Activated T-helper 2 cell treated with anti-CD3 and anti-CD28 coated beads, Interferon-gamma antibody, Interleukin-2, Interleukin-4, amounts not matched to agents 10 μg/mL and 5 μg/mL and 100 μg/mL, durations not matched to agents 14 hours and 24 hours and 36 hours (primary cell): ENCODE measurements at regions not wholly inside any gene's neighbourhood (a gene's known extent, or its start where the extent isn't known, plus 50 kb on each side); places are given as distances from the start of the nearest gene placed in this dataset.

Experiments
- DNase-seq: peaks from one replicate; pipeline ENCODE4 v3.0.0; 2021; ENCODE audit warnings: low spot score
- H3K27ac Mint-ChIP-seq: one replicate; pipeline ENCODE4 v1.8.0; 2021; ENCODE audit warnings: mixed read lengths
- H3K27me3 Mint-ChIP-seq: one replicate; pipeline ENCODE4 v1.8.0; 2021; ENCODE audit warnings: low read depth, mixed read lengths
- H3K36me3 Mint-ChIP-seq: one replicate; pipeline ENCODE4 v1.8.0; 2021; ENCODE audit warnings: low read depth, mixed read lengths
- H3K4me1 Mint-ChIP-seq: one replicate; pipeline ENCODE4 v1.8.0; 2021; ENCODE audit warnings: low read depth, mixed read lengths
- H3K4me3 Mint-ChIP-seq: one replicate; pipeline ENCODE4 v1.8.0; 2021; ENCODE audit warnings: low read depth, mild to moderate bottlenecking, moderate library complexity, mixed read lengths
- H3K9me3 Mint-ChIP-seq: one replicate; pipeline ENCODE4 v1.8.0; 2021; ENCODE audit warnings: mixed read lengths
- intact Hi-C: fragments of 100-400 bp; cut with micrococcal nuclease; formaldehyde crosslinking; loops from one replicate; pipeline ENCODE4 v1.15.1; 2023

DNA sequence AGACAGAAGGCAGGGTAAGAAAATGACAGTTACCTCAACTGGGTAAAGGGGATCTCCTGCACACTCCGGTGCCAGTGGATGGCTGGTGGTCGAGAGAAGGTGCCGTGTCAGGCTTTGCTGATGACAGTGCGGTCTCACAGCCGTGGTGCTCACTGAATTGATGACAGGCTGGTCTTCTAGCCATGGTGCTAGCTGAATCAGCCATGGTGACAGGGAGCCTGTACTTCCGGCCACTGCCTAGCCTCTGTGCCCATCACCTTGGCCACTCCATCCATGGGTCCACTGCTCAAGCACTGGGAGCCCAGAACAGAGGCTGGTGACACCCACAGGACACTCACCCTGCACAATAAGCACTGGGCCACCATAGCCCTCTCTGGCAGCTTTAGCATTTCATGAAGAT, 315.9 kb downstream of the FBXO15 start:
- no peak overlapping the region for H3K4me3 Mint-ChIP-seq
- DNase-seq = no peak
- no peaks in the 10 kb centered on the region for H3K4me1 Mint-ChIP-seq
- H3K36me3 Mint-ChIP-seq = no peaks in the 10 kb centered on the region
- no peak overlapping the region for H3K27ac Mint-ChIP-seq
- intact Hi-C loops = no loop called here
- H3K27me3 Mint-ChIP-seq = no peaks in the 10 kb centered on the region
- H3K9me3 Mint-ChIP-seq = no peaks in the 10 kb centered on the region

DNA sequence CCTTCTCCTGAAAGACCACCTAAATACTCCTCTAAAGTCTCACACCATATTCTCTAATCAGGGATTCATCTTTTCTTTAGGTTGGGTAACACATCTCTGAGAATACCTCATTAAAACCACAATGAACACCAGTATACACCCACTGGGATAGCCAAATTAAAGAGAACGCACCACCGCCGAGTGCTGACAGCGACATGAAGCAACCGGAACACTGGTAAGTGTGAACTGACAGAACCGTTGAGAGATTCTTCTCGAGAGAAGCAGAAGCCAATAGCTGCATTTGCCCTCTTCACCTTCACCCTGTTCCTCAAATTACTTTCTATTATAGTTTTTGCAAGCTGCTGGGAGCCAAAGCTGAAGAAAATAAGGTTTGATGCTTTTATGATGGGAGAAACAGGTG, 318.5 kb downstream of the FBXO15 start:
- Mint-ChIP-seq H3K27ac (no peak overlapping the region), H3K4me1 (no peaks in the 10 kb centered on the region), H3K36me3 (no peaks in the 10 kb centered on the region), H3K27me3 (no peaks in the 10 kb centered on the region), H3K4me3 (no peak overlapping the region), H3K9me3 (no peaks in the 10 kb centered on the region)
- intact Hi-C loops = no loop called here
- no peak for DNase-seq

DNA sequence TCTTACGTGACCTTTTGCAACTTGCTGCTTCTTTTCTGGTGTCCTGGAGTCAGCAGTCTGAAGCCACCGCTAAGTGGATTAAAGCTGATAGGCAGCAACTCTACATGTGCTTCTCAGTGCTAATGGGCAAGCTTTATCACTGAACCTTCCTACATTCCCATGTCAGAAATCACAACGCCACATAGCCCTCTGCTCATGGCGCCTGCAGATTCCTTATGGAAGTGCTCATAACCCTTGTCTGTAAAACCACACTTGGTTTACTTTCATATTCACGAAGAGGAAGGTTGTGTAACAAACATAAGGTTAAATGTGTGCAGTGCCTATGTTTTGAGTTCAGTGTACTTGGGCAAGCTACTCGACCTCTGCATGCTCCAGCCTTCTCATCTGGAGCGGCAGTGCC, 319.8 kb downstream of the FBXO15 start:
- Mint-ChIP-seq H3K36me3 (no peaks in the 10 kb centered on the region), H3K27ac (no peak overlapping the region), H3K27me3 (no peaks in the 10 kb centered on the region), H3K4me1 (no peaks in the 10 kb centered on the region), H3K9me3 (no peaks in the 10 kb centered on the region), H3K4me3 (no peak overlapping the region)
- no peak for DNase-seq
- intact Hi-C loops = no loop called here

DNA sequence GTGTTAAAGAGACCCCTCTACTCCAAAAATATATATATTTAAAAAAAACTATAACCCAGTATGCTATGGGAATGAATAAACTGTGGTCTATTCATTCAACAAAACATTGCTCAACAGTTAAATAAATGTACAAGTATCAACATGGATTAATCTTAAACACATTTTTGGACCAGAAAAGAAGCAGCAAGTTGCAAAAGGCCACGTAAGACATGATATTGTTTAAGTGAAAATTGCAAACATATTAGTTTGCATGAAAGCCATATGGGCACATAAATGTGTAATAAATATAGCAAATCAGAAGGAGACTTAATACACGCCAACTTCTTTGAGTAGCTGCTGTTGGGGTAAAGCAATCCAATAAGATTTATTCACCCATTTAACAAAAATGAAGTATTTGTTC, 321.5 kb downstream of the FBXO15 start:
- Mint-ChIP-seq H3K27ac (no peak overlapping the region), H3K9me3 (no peaks in the 10 kb centered on the region), H3K4me1 (no peaks in the 10 kb centered on the region), H3K36me3 (no peaks in the 10 kb centered on the region), H3K4me3 (no peak overlapping the region), H3K27me3 (no peaks in the 10 kb centered on the region)
- intact Hi-C loops = no loop called here
- no peak for DNase-seq

DNA sequence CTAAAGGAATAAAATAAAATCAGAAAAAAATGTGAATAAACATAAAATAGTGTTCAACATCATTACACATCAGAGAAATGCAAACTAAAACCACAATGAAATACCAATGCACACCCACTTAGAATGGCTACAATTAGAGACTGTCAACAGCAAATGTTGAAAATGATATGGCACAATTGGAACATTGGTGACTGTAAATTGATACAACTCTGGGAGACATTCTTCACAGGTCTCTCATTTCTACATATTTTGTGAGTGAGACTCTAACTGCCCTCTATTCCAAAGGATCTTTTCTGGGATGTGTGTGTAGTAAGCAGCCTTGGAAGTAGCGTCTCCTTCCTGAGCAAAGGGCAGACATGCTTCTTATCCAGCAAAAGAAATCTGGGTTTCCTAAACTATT, 323.0 kb downstream of the FBXO15 start:
- no peak for DNase-seq
- Mint-ChIP-seq H3K4me1 (no peaks in the 10 kb centered on the region), H3K27me3 (no peaks in the 10 kb centered on the region), H3K9me3 (no peaks in the 10 kb centered on the region), H3K4me3 (no peak overlapping the region), H3K36me3 (no peaks in the 10 kb centered on the region), H3K27ac (no peak overlapping the region)
- intact Hi-C loops = no loop called here

DNA sequence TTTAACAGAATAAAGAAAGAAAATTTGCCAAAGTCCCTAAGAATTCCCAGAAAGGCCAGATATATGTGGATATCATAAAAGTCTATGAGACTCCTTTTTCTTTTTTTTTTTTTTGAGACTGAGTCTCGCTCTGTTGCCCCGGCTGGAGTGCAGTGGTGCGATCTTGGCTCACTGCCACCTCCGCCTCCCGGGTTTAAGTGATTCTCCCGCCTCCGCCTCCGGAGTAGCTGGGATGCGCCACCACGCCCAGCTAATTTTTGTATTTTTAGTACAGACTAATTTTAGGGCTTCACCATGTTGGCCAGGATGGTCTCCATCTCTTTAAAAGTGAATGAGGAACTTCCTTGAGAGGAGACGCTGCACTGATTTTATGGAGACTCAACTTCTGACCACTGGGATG, 335.2 kb downstream of the FBXO15 start:
- no peak overlapping the region for H3K27ac Mint-ChIP-seq
- intact Hi-C loops = no loop called here
- no peaks in the 10 kb centered on the region for H3K9me3 Mint-ChIP-seq
- no peaks in the 10 kb centered on the region for H3K36me3 Mint-ChIP-seq
- no peak for DNase-seq
- H3K4me3 Mint-ChIP-seq = no peak overlapping the region
- no peaks in the 10 kb centered on the region for H3K27me3 Mint-ChIP-seq
- H3K4me1 Mint-ChIP-seq = no peaks in the 10 kb centered on the region

DNA sequence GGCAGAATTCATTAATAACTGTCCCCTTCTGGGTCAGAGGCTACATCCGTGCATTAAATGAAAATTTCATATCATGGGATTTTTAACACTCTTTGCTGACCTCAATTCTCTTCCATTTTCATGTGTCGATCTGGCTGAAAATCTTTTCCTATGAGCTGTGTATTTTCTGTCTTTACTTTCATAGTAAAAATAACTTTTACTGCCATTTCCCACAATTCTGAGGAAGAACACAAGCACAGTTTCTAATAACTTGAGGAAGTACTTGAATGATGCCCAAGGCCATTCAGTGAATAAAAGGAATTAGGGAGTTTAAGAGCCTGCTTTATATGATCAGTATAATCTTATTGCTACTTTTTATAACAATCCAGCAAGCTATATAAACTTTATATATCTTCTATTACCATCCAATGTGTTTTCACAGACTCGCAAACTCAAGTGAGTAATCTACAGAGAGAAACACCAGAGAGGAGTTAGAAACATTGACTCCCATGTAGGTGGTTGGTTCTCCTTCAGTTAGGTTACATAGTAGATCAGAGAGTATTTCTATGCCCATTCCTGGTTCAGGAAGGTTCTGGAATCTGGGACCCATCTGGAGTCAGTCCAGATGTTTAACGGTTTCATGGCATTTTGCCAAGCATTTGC, 340.0 kb downstream of the FBXO15 start:
- Mint-ChIP-seq H3K4me3 (no peak overlapping the region), H3K36me3 (no peaks in the 10 kb centered on the region), H3K27ac (no peak overlapping the region), H3K4me1 (no peaks in the 10 kb centered on the region), H3K9me3 (no peaks in the 10 kb centered on the region), H3K27me3 (no peaks in the 10 kb centered on the region)
- intact Hi-C loops = no loop called here
- no peak for DNase-seq

DNA sequence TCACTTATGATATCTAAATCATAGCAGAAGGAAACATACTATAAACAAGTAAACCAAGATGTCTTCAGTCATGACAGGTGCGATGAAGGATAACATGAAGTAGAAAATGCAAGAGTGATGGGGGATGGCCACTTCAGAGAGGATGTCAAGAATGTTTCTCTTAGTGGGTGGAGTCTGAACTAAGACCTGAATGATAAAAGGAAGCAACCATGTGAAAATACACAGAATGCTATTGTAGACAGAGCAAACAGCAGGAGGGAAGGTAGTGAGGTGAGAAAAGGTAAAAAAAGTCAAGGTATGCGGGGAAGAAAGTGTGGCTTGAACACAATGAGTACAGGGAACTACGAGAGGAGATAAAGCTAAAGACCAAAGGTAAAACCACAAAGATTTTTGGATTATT, 341.6 kb downstream of the FBXO15 start:
- intact Hi-C loops = no loop called here
- Mint-ChIP-seq H3K27ac (no peak overlapping the region), H3K36me3 (no peaks in the 10 kb centered on the region), H3K27me3 (no peaks in the 10 kb centered on the region), H3K4me3 (no peak overlapping the region), H3K9me3 (no peaks in the 10 kb centered on the region), H3K4me1 (no peaks in the 10 kb centered on the region)
- DNase-seq = no peak

DNA sequence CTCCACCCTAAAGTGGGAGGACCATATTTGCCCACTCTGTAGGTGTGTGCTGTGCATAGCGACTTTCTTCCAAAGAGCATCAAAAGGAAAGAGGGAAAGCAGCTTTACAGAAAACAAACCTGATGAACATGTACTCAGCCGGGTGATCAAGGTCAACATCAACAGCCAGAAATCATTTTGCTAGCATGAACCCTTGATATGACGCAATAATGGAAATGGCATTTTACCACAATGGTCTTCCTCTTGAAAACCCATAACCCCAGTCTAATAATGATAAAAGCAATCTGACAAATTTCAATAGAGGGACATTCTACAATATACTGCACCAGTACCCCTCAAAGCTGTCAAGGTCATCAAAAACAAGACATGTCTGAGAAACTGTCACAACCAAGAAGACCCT, 350.2 kb downstream of the FBXO15 start:
- Mint-ChIP-seq H3K36me3 (no peaks in the 10 kb centered on the region), H3K4me1 (no peaks in the 10 kb centered on the region), H3K9me3 (no peaks in the 10 kb centered on the region), H3K27ac (no peak overlapping the region), H3K27me3 (no peaks in the 10 kb centered on the region), H3K4me3 (no peak overlapping the region)
- intact Hi-C loops = no loop called here
- no peak for DNase-seq

DNA sequence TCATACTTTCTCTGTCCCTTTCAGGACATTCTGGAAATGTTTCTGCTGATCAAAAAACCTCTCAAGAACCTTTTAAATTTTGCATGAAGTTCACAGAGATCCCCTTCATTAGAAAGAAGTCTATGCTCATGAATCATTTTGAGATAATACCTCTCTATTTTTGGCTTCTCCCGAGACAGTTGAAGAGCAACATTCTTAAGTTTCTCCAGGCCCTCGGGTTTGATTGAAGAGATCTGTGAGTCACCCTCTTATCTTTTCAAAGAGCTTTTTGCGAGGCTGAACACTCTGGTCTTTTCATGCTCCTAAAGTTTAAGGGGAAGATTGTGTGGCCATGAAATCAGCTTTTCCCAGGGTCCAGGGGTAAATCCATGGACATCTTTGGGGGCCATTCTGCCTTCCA, 354.2 kb downstream of the FBXO15 start:
- no peak for DNase-seq
- intact Hi-C loops = no loop called here
- H3K27ac Mint-ChIP-seq = no peak overlapping the region

DNA sequence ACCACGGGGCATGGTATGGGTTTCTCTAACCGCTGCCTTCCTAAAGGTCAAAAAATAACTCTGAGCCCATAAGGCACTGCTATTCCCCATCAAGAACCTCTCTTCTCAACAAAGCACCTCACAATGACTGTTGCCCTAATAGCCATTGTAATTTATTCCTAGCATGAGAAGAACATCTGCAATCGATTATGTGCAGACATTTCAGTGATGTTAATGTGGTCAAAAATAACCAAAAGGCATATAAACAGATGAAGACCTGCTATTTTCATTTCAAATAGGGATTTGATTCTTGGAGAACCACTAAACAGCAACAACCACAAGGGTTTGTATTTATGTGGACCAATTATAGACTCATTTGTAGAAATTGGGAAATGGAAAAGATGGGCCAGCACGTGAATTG, 356.6 kb downstream of the FBXO15 start:
- no peak overlapping the region for H3K27ac Mint-ChIP-seq
- no peaks in the 10 kb centered on the region for H3K27me3 Mint-ChIP-seq
- no peaks in the 10 kb centered on the region for H3K36me3 Mint-ChIP-seq
- no peaks in the 10 kb centered on the region for H3K4me1 Mint-ChIP-seq
- no peak for DNase-seq
- intact Hi-C loops = no loop called here
- no peaks in the 10 kb centered on the region for H3K9me3 Mint-ChIP-seq
- no peak overlapping the region for H3K4me3 Mint-ChIP-seq

More for the DNA sequence above, 354.2 kb downstream of the FBXO15 start:
- H3K4me3 Mint-ChIP-seq = no peak overlapping the region
- no peaks in the 10 kb centered on the region for H3K36me3 Mint-ChIP-seq
- H3K27me3 Mint-ChIP-seq = no peaks in the 10 kb centered on the region
- H3K9me3 Mint-ChIP-seq = no peaks in the 10 kb centered on the region
- H3K4me1 Mint-ChIP-seq = no peaks in the 10 kb centered on the region

DNA sequence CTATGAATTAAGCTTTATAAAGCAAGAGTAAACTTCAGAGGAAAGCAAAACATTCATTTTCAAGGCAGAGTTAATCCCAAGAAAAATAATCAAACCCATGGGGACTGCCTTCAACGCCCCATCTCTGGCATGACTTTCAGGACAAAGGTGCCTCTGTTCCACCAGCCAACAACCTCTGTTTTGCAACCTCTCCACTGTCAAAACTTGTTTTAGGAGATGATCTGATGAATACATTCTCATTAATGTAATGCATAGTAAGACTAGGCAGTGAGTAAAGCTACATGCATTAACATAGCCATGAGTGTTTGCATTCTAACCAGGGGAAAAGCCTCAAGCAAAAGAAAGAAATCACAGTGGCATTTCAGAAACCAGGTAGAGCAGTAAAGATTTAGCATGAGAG, 357.0 kb downstream of the FBXO15 start:
- intact Hi-C loops = no loop called here
- DNase-seq = no peak
- H3K4me3 Mint-ChIP-seq = no peak overlapping the region
- H3K36me3 Mint-ChIP-seq = no peaks in the 10 kb centered on the region
- no peaks in the 10 kb centered on the region for H3K4me1 Mint-ChIP-seq
- H3K27me3 Mint-ChIP-seq = no peaks in the 10 kb centered on the region
- H3K9me3 Mint-ChIP-seq = no peaks in the 10 kb centered on the region
- no peak overlapping the region for H3K27ac Mint-ChIP-seq

DNA sequence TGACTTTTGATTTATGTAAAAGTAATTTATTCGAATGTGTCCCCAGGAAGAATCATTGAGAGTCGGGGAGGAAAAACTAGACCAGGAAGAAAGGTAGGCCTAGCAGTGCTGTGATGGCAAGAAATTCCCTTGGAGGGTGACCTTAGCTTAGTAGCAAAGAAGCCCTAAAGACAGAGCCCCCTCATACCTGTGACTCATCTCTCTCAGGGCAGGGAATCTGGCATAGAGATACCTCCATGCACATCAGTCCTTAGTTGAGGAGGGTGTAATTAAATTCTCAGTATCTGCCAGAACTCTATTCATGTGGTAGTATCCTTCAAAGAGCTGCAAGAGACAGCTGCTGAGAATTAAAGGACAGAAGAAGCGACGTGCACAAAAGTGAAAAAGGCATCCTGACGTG, 360.3 kb downstream of the FBXO15 start:
- Mint-ChIP-seq H3K4me1 (no peaks in the 10 kb centered on the region), H3K27ac (no peak overlapping the region)

DNA sequence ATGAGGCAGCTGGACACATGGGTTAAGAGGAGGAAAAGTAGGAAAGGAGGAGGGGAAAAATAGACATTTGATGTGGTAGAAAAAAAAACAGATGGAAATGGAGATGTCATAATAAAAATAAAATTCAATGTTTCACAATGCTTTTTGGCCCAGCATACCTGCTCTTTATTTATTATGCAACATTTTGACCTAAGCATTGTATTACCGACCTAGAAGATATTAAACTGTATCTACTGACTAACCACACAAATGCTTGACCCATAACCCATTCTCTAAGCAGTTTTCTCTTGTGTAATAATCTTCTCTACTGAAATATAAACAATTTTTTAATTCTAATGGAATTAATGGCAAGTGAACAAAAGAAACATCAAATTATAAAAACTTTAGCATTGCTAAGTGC, 362.3 kb downstream of the FBXO15 start:
- Mint-ChIP-seq H3K27me3 (no peaks in the 10 kb centered on the region), H3K9me3 (no peaks in the 10 kb centered on the region), H3K4me1 (no peaks in the 10 kb centered on the region), H3K4me3 (no peak overlapping the region), H3K36me3 (no peaks in the 10 kb centered on the region), H3K27ac (no peak overlapping the region)
- intact Hi-C loops = no loop called here
- no peak for DNase-seq

More for the DNA sequence above, 360.3 kb downstream of the FBXO15 start:
- Mint-ChIP-seq H3K4me3 (no peak overlapping the region), H3K27me3 (no peaks in the 10 kb centered on the region), H3K36me3 (no peaks in the 10 kb centered on the region), H3K9me3 (no peaks in the 10 kb centered on the region)
- intact Hi-C loops = no loop called here
- DNase-seq = no peak
